ENCODE measurements at regions not wholly inside any gene's neighbourhood (a gene's known extent, or its start where the extent isn't known, plus 50 kb on each side); places are given as distances from the start of the nearest gene placed in this dataset.

- TF ChIP-seq POLR2A (conservative IDR thresholded peaks at IDR 0.05): no peak
- TF ChIP-seq FOXK2 (conservative IDR thresholded peaks at IDR 0.05 in 1 of 2, IDR thresholded peaks at IDR 0.05 in 1 of 2; ENCODE audit: low read depth in 2 of 2): no peak
- TF ChIP-seq BDP1 (IDR thresholded peaks at IDR 0.05; ENCODE audit: insufficient read depth, insufficient read length): no peak
- TF ChIP-seq POLR2AphosphoS5 (IDR thresholded peaks at IDR 0.05; ENCODE audit: control insufficient read depth, insufficient read depth, low read depth, low read length): no peak
- no peak for TF ChIP-seq POLR3A (IDR thresholded peaks at IDR 0.05; ENCODE audit: borderline replicate concordance, extremely low read depth, insufficient read depth, insufficient read length)
- TF ChIP-seq HNRNPUL1 (IDR thresholded peaks at IDR 0.05; ENCODE audit: low read length): no peak
- TF ChIP-seq SAFB2 (IDR thresholded peaks at IDR 0.05; ENCODE audit: borderline replicate concordance, low read depth, low read length, severe bottlenecking): no peak
- TF ChIP-seq E2F8 (IDR thresholded peaks at IDR 0.05; ENCODE audit: low read depth, partially characterized antibody): no peak
- no peak for TF ChIP-seq BMI1 (IDR thresholded peaks at IDR 0.05; ENCODE audit: low read length)
- TF ChIP-seq BCLAF1 (IDR thresholded peaks at IDR 0.05; ENCODE audit: borderline replicate concordance in 1 of 2, control insufficient read depth in 1 of 2, low read depth in 2 of 2, low read length in 1 of 2): no peak
Measured at GRCh38 chr6:149201068-149201655, 116.3 kb upstream of the TAB2 start.
